IPS-20b (cell line): ENCODE measurements at regions not wholly inside any gene's neighbourhood (a gene's known extent, or its start where the extent isn't known, plus 50 kb on each side); places are given as distances from the start of the nearest gene placed in this dataset.
"Not testable (repeated sequence)": the region's sequence is repeated elsewhere in the genome, so short reads cannot be mapped to it uniquely, and the experiment has no call there.

Source experiments
- H3K27ac ChIP-seq: one replicate; pipeline ENCODE4 v1.5.1; 2013; ENCODE audit warnings: low read length
- H3K27me3 ChIP-seq: 2 replicates; pipeline ENCODE4 v1.6.1; 2013; ENCODE audit warnings: mild to moderate bottlenecking, low read length, inconsistent platforms; ENCODE audit not compliant: insufficient read depth
- H3K36me3 ChIP-seq: 2 replicates; pipeline ENCODE4 v1.6.1; 2013; ENCODE audit warnings: low read depth, mild to moderate bottlenecking, inconsistent platforms, low read length, moderate library complexity; ENCODE audit not compliant: insufficient read depth
- H3K4me1 ChIP-seq: 2 replicates; pipeline ENCODE4 v1.6.1; 2013; ENCODE audit warnings: mild to moderate bottlenecking, control low read depth, inconsistent platforms, low read length, moderate library complexity; ENCODE audit not compliant: insufficient read depth
- H3K4me3 ChIP-seq: 2 replicates; pipeline ENCODE4 v1.5.1; 2013; ENCODE audit warnings: mild to moderate bottlenecking, low read length, inconsistent platforms
- H3K9ac ChIP-seq: 2 replicates; pipeline ENCODE4 v1.6.1; 2013; ENCODE audit warnings: low read depth, mild to moderate bottlenecking, inconsistent platforms, low read length, moderate library complexity
- H3K9me3 ChIP-seq: 2 replicates; pipeline ENCODE4 v1.6.1; 2013; ENCODE audit warnings: mild to moderate bottlenecking, low read depth, low read length, inconsistent platforms; ENCODE audit not compliant: insufficient read depth

- no peak overlapping the region for H3K27ac ChIP-seq
- no peaks in the 10 kb centered on the region for H3K36me3 ChIP-seq
- no peaks in the 10 kb centered on the region for H3K4me1 ChIP-seq
- no peak overlapping the region for H3K4me3 ChIP-seq
- no peaks in the 10 kb centered on the region for H3K27me3 ChIP-seq
- peaks cover 34% of the 10 kb centered on the region; the same call in 1 of the 2 replicates for H3K9me3 ChIP-seq
- H3K9ac ChIP-seq, result no peak overlapping the region
Observed at GRCh38 chr14:27305441-27305945, 707.7 kb upstream of the NOVA1 start.

GRCh38 chr14:27312730-27313129 lies 714.9 kb upstream of the NOVA1 start:
- not testable (repeated sequence) for H3K36me3 ChIP-seq, H3K4me1 ChIP-seq, H3K9ac ChIP-seq, H3K4me3 ChIP-seq, H3K27ac ChIP-seq, H3K27me3 ChIP-seq
- peaks cover 33% of the 10 kb centered on the region; the same call in 1 of the 2 replicates for H3K9me3 ChIP-seq

GRCh38 chr14:27314231-27314630 lies 716.4 kb upstream of the NOVA1 start:
- Histone ChIP-seq H3K27ac (no peak overlapping the region), H3K9me3 (peaks cover 21% of the 10 kb centered on the region; the same call in 1 of the 2 replicates), H3K9ac (no peak overlapping the region), H3K27me3 (no peaks in the 10 kb centered on the region), H3K4me1 (no peaks in the 10 kb centered on the region), H3K4me3 (no peak overlapping the region), H3K36me3 (no peaks in the 10 kb centered on the region)

- H3K4me3 ChIP-seq, result no peak overlapping the region
- no peaks in the 10 kb centered on the region for H3K4me1 ChIP-seq
- no peak overlapping the region for H3K9ac ChIP-seq
- H3K27ac ChIP-seq, result no peak overlapping the region
- H3K27me3 ChIP-seq, result no peaks in the 10 kb centered on the region
- H3K9me3 ChIP-seq, result peaks cover 12% of the 10 kb centered on the region; the same call in 1 of the 2 replicates
- no peaks in the 10 kb centered on the region for H3K36me3 ChIP-seq
Observed at GRCh38 chr14:27315477-27315876, 717.6 kb upstream of the NOVA1 start.

- Histone ChIP-seq H3K27me3 (no peaks in the 10 kb centered on the region), H3K9ac (no peak overlapping the region), H3K36me3 (no peaks in the 10 kb centered on the region), H3K27ac (no peak overlapping the region), H3K9me3 (peaks cover 8% of the 10 kb centered on the region; the same call in 1 of the 2 replicates), H3K4me1 (no peaks in the 10 kb centered on the region), H3K4me3 (no peak overlapping the region)
Observed at GRCh38 chr14:27315947-27316346, 718.1 kb upstream of the NOVA1 start.

GRCh38 chr14:27318774-27319420 lies 721.1 kb upstream of the NOVA1 start:
- Histone ChIP-seq H3K27me3 (no peaks in the 10 kb centered on the region), H3K27ac (no peak overlapping the region), H3K4me1 (no peaks in the 10 kb centered on the region), H3K4me3 (no peak overlapping the region), H3K9ac (no peak overlapping the region), H3K9me3 (peaks cover 5% of the 10 kb centered on the region), H3K36me3 (no peaks in the 10 kb centered on the region)

GRCh38 chr14:27320261-27320660 lies 722.4 kb upstream of the NOVA1 start:
- H3K4me3 ChIP-seq, result no peak overlapping the region
- H3K9me3 ChIP-seq, result peaks cover 14% of the 10 kb centered on the region
- no peaks in the 10 kb centered on the region for H3K36me3 ChIP-seq
- H3K27me3 ChIP-seq, result no peaks in the 10 kb centered on the region
- H3K27ac ChIP-seq, result no peak overlapping the region
- no peaks in the 10 kb centered on the region for H3K4me1 ChIP-seq
- no peak overlapping the region for H3K9ac ChIP-seq

- Histone ChIP-seq H3K9me3 (peaks cover 15% of the 10 kb centered on the region), H3K36me3 (no peaks in the 10 kb centered on the region), H3K27ac (no peak overlapping the region)
Observed at GRCh38 chr14:27327095-27327494, 729.3 kb upstream of the NOVA1 start.

GRCh38 chr14:27338012-27338411 lies 740.2 kb upstream of the NOVA1 start:
- Histone ChIP-seq H3K27ac (no peak overlapping the region), H3K36me3 (no peaks in the 10 kb centered on the region), H3K4me1 (no peaks in the 10 kb centered on the region), H3K4me3 (no peak overlapping the region), H3K27me3 (no peaks in the 10 kb centered on the region), H3K9ac (no peak overlapping the region), H3K9me3 (peaks cover 1% of the 10 kb centered on the region; the same call in 1 of the 2 replicates)

More at GRCh38 chr14:27327095-27327494, 729.3 kb upstream of the NOVA1 start:
- H3K9ac ChIP-seq, result no peak overlapping the region
- H3K4me1 ChIP-seq, result no peaks in the 10 kb centered on the region
- no peaks in the 10 kb centered on the region for H3K27me3 ChIP-seq
- no peak overlapping the region for H3K4me3 ChIP-seq

- H3K27ac ChIP-seq, result not testable (repeated sequence)
Observed at GRCh38 chr14:27363036-27363435, 765.2 kb upstream of the NOVA1 start.

GRCh38 chr14:27366596-27366995 lies 768.8 kb upstream of the NOVA1 start:
- Histone ChIP-seq H3K4me3 (no peak overlapping the region), H3K27me3 (no peaks in the 10 kb centered on the region), H3K36me3 (no peaks in the 10 kb centered on the region), H3K9ac (no peak overlapping the region), H3K27ac (no peak overlapping the region), H3K4me1 (no peaks in the 10 kb centered on the region), H3K9me3 (peaks cover 3% of the 10 kb centered on the region; the same call in 1 of the 2 replicates)

More at GRCh38 chr14:27363036-27363435, 765.2 kb upstream of the NOVA1 start:
- H3K27me3 ChIP-seq, H3K36me3 ChIP-seq, H3K9me3 ChIP-seq, H3K9ac ChIP-seq, H3K4me3 ChIP-seq, H3K4me1 ChIP-seq: not testable (repeated sequence)

- H3K9me3 ChIP-seq, result peaks cover 3% of the 10 kb centered on the region; the same call in 1 of the 2 replicates
- H3K4me3 ChIP-seq, result no peak overlapping the region
- H3K36me3 ChIP-seq, result no peaks in the 10 kb centered on the region
- no peak overlapping the region for H3K27ac ChIP-seq
- H3K27me3 ChIP-seq, result no peaks in the 10 kb centered on the region
- no peak overlapping the region for H3K9ac ChIP-seq
- H3K4me1 ChIP-seq, result no peaks in the 10 kb centered on the region
Observed at GRCh38 chr14:27367345-27367744, 769.5 kb upstream of the NOVA1 start.
